EH (cell line): ENCODE measurements at regions not wholly inside any gene's neighbourhood (a gene's known extent, or its start where the extent isn't known, plus 50 kb on each side); places are given as distances from the start of the nearest gene placed in this dataset.

Experiments
- DNase-seq: peaks from one replicate; pipeline ENCODE4 v3.0.0-alpha.2; 2015; ENCODE audit warnings: low read depth

GRCh38 chr2:201969241-201969937 lies 64.3 kb upstream of the FZD7 start:
- DNase-seq, result no peak

- DNase-seq, result peak; percentile 84
Observed at GRCh38 chr2:201969938-201970785, 63.5 kb upstream of the FZD7 start.

GRCh38 chr2:201970786-201971108 lies 62.9 kb upstream of the FZD7 start:
- no peak for DNase-seq

- peak; percentile 81 for DNase-seq
Observed at GRCh38 chr2:201971531-201972228, 62.0 kb upstream of the FZD7 start.

GRCh38 chr2:201972621-201973255 lies 60.9 kb upstream of the FZD7 start:
- DNase-seq, result no peak

GRCh38 chr2:201973305-201973928 lies 60.2 kb upstream of the FZD7 start:
- no peak for DNase-seq

- no peak for DNase-seq
Observed at GRCh38 chr2:201974171-201975100, 59.2 kb upstream of the FZD7 start.

- no peak for DNase-seq
Observed at GRCh38 chr2:201975434-201975833, 58.2 kb upstream of the FZD7 start.

- DNase-seq, result no peak
Observed at GRCh38 chr2:201975964-201976612, 57.6 kb upstream of the FZD7 start.

- no peak for DNase-seq
Observed at GRCh38 chr2:201977651-201978050, 56.0 kb upstream of the FZD7 start.

- DNase-seq, result no peak
Observed at GRCh38 chr2:201978333-201978732, 55.3 kb upstream of the FZD7 start.

GRCh38 chr2:201978986-201979385 lies 54.7 kb upstream of the FZD7 start:
- no peak for DNase-seq

- no peak for DNase-seq
Observed at GRCh38 chr2:201980389-201980821, 53.2 kb upstream of the FZD7 start.

- no peak for DNase-seq
Observed at GRCh38 chr2:201980946-201981345, 52.7 kb upstream of the FZD7 start.

GRCh38 chr2:201983174-201983573 lies 50.5 kb upstream of the FZD7 start:
- no peak for DNase-seq

GRCh38 chr2:201983800-201984199 lies 49.9 kb upstream of the FZD7 start:
- DNase-seq, result no peak
